ENCODE measurements at regions not wholly inside any gene's neighbourhood (a gene's known extent, or its start where the extent isn't known, plus 50 kb on each side); places are given as distances from the start of the nearest gene placed in this dataset.

- DNase-seq (ENCODE audit: low read depth in 3 of 3, low spot score in 1 of 3), result no peak
Measured at GRCh38 chr6:148272597-148272996, 70.0 kb upstream of the SASH1 start.

DNA sequence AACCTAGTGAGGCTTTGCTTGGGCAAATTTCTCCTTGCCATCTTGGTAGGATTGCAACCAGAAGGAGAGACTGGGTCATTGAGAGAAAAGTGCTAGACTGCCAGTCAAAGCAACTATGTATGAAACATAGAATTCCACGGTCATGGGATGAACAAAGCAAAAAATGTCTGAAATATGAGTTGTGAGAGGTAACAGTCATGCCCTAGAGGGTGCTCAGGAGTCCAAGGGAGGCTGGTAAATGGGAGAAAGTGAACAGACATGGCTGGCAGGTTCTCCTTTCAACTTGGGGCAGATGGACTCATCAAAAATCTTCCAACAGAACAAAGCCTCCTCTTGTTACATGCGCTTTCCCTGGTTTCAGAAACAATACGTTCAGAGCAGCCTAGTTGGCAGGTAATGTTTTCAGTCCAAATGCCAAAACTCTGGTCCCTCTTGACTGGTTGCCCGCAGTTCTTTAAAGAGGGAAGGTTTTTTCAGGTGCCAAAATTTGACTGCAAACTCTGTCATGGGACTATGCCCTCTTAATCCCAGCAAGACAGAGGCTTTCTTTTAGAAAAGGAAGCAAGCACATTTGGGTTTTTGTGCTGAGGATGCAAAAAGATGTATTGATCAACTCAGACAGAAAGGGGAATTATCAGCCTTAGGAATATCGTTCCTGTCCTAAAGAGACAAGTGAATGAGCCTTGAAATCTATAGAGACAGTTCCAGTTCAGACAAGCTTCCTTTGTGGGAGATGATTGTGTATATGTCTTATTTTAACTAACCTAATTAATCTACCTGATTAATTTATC lies 68.5 kb upstream of the SASH1 start:
- no peak for DNase-seq (ENCODE audit: low read depth in 3 of 3, low spot score in 1 of 3)

GRCh38 chr6:148274809-148275208 lies 67.8 kb upstream of the SASH1 start:
- DNase-seq (ENCODE audit: low read depth in 3 of 3, low spot score in 1 of 3), result no peak

GRCh38 chr6:148285205-148285604 lies 57.4 kb upstream of the SASH1 start:
- DNase-seq (ENCODE audit: low read depth in 3 of 3, low spot score in 1 of 3), result no peak

DNA sequence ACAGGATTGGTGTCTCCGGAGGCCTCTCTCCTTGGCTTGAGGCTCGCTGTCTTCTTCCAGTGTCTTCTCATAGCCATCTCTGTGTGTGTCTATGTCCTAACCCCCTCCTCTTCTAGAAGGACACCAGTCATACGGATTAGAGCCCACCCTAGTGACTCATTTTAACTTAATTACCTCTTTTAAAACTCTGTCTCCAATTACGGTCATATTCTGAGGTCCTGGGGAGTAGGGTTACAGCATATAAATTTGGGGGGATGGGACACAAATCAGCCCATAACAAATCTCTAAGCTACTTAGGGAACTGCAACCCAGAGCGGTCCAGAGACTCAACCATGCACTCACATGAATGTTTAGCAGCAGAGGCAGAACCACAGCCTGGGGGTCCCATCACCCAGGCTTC lies 56.1 kb upstream of the SASH1 start:
- DNase-seq (ENCODE audit: low read depth in 3 of 3, low spot score in 1 of 3), result no peak

GRCh38 chr6:148287623-148288333 lies 54.9 kb upstream of the SASH1 start:
- DNase-seq (ENCODE audit: low read depth in 3 of 3, low spot score in 1 of 3), result no peak

DNA sequence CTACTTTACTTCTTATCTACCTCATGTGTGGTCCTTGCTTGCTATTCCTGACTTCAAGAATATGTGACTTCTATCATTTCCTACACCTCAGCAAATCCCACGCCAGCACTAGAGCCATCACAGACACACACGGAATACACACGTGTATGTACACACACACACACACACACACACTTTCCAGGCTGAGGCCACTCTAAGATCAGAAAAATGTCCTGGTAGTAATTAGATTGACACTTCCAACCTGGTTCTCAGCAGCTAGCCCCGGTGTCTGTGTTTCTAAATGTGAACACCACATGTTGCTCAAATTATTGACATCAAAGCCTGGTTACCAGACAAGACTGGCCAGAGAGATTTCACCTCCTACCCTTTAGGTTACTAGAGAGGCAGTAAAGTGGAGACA lies 54.1 kb upstream of the SASH1 start:
- DNase-seq (ENCODE audit: low read depth in 3 of 3, low spot score in 1 of 3), result no peak

- no peak for DNase-seq (ENCODE audit: low read depth in 3 of 3, low spot score in 1 of 3)
Measured at GRCh38 chr6:148289153-148289552, 53.5 kb upstream of the SASH1 start.

DNA sequence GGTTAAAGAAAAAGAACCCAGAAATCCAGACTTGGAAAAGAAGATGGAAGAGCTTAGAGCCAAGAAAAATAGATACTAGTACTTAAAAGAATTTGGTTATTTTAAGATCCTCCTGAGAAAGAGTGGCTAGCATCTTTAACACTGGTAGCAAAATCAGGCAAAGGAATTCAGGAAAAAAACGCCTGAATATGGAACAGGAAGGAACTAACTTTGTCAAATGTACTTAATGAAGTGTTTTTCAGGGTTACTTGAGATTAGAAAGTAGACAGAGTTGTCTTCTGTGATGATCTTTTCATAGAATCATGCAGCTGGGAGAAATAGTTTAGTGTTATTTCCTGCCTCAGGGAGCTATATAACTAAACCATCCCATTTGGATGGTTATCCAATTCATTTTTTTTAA lies 50.8 kb upstream of the SASH1 start:
- DNase-seq (ENCODE audit: low read depth in 3 of 3, low spot score in 1 of 3), result no peak
